ENCODE measurements at regions not wholly inside any gene's neighbourhood (a gene's known extent, or its start where the extent isn't known, plus 50 kb on each side); places are given as distances from the start of the nearest gene placed in this dataset.

GRCh38 chr5:118302786-118303185 lies 685.6 kb downstream of the DTWD2 start:
- TF ChIP-seq CTCF (IDR thresholded peaks at IDR 0.05) (no peak), ZFX (IDR thresholded peaks at IDR 0.05; ENCODE audit: borderline replicate concordance) (no peak)

Measured in 22Rv1 (cell line).